ENCODE measurements at regions not wholly inside any gene's neighbourhood (a gene's known extent, or its start where the extent isn't known, plus 50 kb on each side); places are given as distances from the start of the nearest gene placed in this dataset.

- TF ChIP-seq CTCF (conservative IDR thresholded peaks at IDR 0.05; ENCODE audit: low read depth, low read length) (no peak), EZH2 (IDR thresholded peaks at IDR 0.05; ENCODE audit: borderline replicate concordance, low read depth, low read length, poor library complexity, severe bottlenecking) (no peak)
These were observed 933.2 kb upstream of the CHORDC1 start for GRCh38 chr11:91156041-91156440.
